ENCODE measurements at regions not wholly inside any gene's neighbourhood (a gene's known extent, or its start where the extent isn't known, plus 50 kb on each side); places are given as distances from the start of the nearest gene placed in this dataset.

DNA sequence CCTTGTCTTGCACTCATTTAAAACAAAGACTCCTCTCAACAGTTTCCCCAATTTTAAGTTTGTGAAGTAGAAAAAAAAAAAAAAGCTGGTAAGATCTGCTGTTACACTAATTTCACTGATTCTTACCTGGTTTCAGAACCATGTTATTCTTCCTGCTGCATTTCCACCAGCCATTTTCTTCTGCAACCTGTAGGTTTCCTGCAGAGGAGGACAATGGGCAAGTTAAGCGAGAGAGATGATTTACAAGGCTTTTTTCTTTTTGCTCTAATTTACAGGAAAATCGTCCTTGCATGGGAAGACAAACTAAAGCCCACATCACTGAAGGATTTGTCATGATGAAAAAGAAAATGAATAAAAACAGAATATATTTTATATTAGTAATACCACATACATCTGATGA lies 86.0 kb upstream of the SMARCA2 start:
- Histone ChIP-seq H3K79me2 (replicated peaks; ENCODE audit: insufficient read depth) (no peaks in the 10 kb centered on the region), H2AFZ (0 out of 2 replicates have a peak overlapping the region, but pooled peaks have one; percentile 0), H3K36me3 (ENCODE audit: insufficient read depth) (no peaks in the 10 kb centered on the region), H3K4me2 (no peak overlapping the region), H3K4me3 (no peak overlapping the region), H3K9me2 (ENCODE audit: insufficient read depth) (no peaks in the 10 kb centered on the region), H4K20me1 (replicated peaks; ENCODE audit: insufficient read depth) (no peaks in the 10 kb centered on the region), H3K4me1 (ENCODE audit: insufficient read depth) (peaks cover 6% of the 10 kb centered on the region; the same call in 1 of the 2 replicates), H3F3A (replicated peaks; ENCODE audit: low read depth) (no peaks in the 10 kb centered on the region), H3K27me3 (ENCODE audit: insufficient read depth) (no peaks in the 10 kb centered on the region), H3K27ac (ENCODE audit: low read depth) (no peak overlapping the region)
- Mint-ChIP-seq H3K27ac (no peak overlapping the region), H3K9me3 (peaks cover 7% of the 10 kb centered on the region; the same call in 2 of the 3 replicates), H3K27me3 (ENCODE audit: insufficient read depth, low read depth, poor library complexity) (no peaks in the 10 kb centered on the region), H3K4me1 (peaks cover 14% of the 10 kb centered on the region), H3K4me3 (no peak overlapping the region), H3K36me3 (ENCODE audit: low read depth) (no peaks in the 10 kb centered on the region)
- DNase-seq (ENCODE audit: low spot score), result no peak
- TF ChIP-seq ZNF331 (CRISPR knock-in tag; IDR thresholded peaks at IDR 0.05; ENCODE audit: low read depth), result no peak
- TF ChIP-seq NANOG (IDR thresholded peaks at IDR 0.05; ENCODE audit: borderline replicate concordance), result no peak
- TF ChIP-seq, protein P1, sequence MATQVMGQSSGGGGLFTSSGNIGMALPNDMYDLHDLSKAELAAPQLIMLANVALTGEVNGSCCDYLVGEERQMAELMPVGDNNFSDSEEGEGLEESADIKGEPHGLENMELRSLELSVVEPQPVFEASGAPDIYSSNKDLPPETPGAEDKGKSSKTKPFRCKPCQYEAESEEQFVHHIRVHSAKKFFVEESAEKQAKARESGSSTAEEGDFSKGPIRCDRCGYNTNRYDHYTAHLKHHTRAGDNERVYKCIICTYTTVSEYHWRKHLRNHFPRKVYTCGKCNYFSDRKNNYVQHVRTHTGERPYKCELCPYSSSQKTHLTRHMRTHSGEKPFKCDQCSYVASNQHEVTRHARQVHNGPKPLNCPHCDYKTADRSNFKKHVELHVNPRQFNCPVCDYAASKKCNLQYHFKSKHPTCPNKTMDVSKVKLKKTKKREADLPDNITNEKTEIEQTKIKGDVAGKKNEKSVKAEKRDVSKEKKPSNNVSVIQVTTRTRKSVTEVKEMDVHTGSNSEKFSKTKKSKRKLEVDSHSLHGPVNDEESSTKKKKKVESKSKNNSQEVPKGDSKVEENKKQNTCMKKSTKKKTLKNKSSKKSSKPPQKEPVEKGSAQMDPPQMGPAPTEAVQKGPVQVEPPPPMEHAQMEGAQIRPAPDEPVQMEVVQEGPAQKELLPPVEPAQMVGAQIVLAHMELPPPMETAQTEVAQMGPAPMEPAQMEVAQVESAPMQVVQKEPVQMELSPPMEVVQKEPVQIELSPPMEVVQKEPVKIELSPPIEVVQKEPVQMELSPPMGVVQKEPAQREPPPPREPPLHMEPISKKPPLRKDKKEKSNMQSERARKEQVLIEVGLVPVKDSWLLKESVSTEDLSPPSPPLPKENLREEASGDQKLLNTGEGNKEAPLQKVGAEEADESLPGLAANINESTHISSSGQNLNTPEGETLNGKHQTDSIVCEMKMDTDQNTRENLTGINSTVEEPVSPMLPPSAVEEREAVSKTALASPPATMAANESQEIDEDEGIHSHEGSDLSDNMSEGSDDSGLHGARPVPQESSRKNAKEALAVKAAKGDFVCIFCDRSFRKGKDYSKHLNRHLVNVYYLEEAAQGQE (IDR thresholded peaks at IDR 0.05; ENCODE audit: unreplicated experiment), result no peak
- TF ChIP-seq, protein P2, sequence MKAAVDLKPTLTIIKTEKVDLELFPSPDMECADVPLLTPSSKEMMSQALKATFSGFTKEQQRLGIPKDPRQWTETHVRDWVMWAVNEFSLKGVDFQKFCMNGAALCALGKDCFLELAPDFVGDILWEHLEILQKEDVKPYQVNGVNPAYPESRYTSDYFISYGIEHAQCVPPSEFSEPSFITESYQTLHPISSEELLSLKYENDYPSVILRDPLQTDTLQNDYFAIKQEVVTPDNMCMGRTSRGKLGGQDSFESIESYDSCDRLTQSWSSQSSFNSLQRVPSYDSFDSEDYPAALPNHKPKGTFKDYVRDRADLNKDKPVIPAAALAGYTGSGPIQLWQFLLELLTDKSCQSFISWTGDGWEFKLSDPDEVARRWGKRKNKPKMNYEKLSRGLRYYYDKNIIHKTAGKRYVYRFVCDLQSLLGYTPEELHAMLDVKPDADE (IDR thresholded peaks at IDR 0.05), result no peak
- TF ChIP-seq JUNB (IDR thresholded peaks at IDR 0.05; ENCODE audit: unreplicated experiment), result no peak
- TF ChIP-seq ZNF114 (CRISPR knock-in tag; IDR thresholded peaks at IDR 0.05), result no peak
- TF ChIP-seq POLR2AphosphoS5 (IDR thresholded peaks at IDR 0.05; ENCODE audit: low read depth), result no peak
- TF ChIP-seq EZH2phosphoT487 (IDR thresholded peaks at IDR 0.05; ENCODE audit: unreplicated experiment), result no peak
- TF ChIP-seq STAT1 (IDR thresholded peaks at IDR 0.05; ENCODE audit: unreplicated experiment), result no peak
- no peak for TF ChIP-seq CREB1 (CRISPR knock-in tag; IDR thresholded peaks at IDR 0.05; ENCODE audit: low read depth)
- TF ChIP-seq, protein P3, sequence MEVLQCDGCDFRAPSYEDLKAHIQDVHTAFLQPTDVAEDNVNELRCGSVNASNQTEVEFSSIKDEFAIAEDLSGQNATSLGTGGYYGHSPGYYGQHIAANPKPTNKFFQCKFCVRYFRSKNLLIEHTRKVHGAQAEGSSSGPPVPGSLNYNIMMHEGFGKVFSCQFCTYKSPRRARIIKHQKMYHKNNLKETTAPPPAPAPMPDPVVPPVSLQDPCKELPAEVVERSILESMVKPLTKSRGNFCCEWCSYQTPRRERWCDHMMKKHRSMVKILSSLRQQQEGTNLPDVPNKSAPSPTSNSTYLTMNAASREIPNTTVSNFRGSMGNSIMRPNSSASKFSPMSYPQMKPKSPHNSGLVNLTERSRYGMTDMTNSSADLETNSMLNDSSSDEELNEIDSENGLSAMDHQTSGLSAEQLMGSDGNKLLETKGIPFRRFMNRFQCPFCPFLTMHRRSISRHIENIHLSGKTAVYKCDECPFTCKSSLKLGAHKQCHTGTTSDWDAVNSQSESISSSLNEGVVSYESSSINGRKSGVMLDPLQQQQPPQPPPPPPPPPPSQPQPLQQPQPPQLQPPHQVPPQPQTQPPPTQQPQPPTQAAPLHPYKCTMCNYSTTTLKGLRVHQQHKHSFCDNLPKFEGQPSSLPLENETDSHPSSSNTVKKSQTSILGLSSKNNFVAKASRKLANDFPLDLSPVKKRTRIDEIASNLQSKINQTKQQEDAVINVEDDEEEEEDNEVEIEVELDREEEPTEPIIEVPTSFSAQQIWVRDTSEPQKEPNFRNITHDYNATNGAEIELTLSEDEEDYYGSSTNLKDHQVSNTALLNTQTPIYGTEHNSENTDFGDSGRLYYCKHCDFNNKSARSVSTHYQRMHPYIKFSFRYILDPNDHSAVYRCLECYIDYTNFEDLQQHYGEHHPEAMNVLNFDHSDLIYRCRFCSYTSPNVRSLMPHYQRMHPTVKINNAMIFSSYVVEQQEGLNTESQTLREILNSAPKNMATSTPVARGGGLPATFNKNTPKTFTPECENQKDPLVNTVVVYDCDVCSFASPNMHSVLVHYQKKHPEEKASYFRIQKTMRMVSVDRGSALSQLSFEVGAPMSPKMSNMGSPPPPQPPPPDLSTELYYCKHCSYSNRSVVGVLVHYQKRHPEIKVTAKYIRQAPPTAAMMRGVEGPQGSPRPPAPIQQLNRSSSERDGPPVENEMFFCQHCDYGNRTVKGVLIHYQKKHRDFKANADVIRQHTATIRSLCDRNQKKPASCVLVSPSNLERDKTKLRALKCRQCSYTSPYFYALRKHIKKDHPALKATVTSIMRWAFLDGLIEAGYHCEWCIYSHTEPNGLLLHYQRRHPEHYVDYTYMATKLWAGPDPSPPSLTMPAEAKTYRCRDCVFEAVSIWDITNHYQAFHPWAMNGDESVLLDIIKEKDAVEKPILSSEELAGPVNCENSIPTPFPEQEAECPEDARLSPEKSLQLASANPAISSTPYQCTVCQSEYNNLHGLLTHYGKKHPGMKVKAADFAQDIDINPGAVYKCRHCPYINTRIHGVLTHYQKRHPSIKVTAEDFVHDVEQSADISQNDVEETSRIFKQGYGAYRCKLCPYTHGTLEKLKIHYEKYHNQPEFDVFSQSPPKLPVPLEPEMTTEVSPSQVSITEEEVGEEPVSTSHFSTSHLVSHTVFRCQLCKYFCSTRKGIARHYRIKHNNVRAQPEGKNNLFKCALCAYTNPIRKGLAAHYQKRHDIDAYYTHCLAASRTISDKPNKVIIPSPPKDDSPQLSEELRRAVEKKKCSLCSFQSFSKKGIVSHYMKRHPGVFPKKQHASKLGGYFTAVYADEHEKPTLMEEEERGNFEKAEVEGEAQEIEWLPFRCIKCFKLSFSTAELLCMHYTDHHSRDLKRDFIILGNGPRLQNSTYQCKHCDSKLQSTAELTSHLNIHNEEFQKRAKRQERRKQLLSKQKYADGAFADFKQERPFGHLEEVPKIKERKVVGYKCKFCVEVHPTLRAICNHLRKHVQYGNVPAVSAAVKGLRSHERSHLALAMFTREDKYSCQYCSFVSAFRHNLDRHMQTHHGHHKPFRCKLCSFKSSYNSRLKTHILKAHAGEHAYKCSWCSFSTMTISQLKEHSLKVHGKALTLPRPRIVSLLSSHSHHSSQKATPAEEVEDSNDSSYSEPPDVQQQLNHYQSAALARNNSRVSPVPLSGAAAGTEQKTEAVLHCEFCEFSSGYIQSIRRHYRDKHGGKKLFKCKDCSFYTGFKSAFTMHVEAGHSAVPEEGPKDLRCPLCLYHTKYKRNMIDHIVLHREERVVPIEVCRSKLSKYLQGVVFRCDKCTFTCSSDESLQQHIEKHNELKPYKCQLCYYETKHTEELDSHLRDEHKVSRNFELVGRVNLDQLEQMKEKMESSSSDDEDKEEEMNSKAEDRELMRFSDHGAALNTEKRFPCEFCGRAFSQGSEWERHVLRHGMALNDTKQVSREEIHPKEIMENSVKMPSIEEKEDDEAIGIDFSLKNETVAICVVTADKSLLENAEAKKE (CRISPR knock-in tag; IDR thresholded peaks at IDR 0.05), result no peak
- TF ChIP-seq EZH2 (IDR thresholded peaks at IDR 0.05; ENCODE audit: low read depth, unreplicated experiment), result no peak
- TF ChIP-seq, protein P4, sequence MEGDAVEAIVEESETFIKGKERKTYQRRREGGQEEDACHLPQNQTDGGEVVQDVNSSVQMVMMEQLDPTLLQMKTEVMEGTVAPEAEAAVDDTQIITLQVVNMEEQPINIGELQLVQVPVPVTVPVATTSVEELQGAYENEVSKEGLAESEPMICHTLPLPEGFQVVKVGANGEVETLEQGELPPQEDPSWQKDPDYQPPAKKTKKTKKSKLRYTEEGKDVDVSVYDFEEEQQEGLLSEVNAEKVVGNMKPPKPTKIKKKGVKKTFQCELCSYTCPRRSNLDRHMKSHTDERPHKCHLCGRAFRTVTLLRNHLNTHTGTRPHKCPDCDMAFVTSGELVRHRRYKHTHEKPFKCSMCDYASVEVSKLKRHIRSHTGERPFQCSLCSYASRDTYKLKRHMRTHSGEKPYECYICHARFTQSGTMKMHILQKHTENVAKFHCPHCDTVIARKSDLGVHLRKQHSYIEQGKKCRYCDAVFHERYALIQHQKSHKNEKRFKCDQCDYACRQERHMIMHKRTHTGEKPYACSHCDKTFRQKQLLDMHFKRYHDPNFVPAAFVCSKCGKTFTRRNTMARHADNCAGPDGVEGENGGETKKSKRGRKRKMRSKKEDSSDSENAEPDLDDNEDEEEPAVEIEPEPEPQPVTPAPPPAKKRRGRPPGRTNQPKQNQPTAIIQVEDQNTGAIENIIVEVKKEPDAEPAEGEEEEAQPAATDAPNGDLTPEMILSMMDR (conservative IDR thresholded peaks at IDR 0.05; ENCODE audit: low read depth in 2 of 2), result no peak
- ATAC-seq, result no peak

All from GM23338 (cell line).